B cell (primary cell): ENCODE measurements at regions not wholly inside any gene's neighbourhood (a gene's known extent, or its start where the extent isn't known, plus 50 kb on each side); places are given as distances from the start of the nearest gene placed in this dataset.

Experiments used
- CTCF ChIP-seq: fragments of 200-600 bp; IDR thresholded peaks from one replicate; pipeline ENCODE4 v1.8.0; 2022; ENCODE audit warnings: antibody characterized with exemption, mild to moderate bottlenecking
- EZH2 ChIP-seq: IDR thresholded peaks from 2 replicates; pipeline ENCODE4 v1.6.1; 2012; ENCODE audit warnings: borderline replicate concordance, low read depth, mild to moderate bottlenecking, moderate library complexity, low read length; ENCODE audit not compliant: insufficient read depth, poor library complexity, severe bottlenecking

GRCh38 chr4:176999935-177000543 is 207.3 kb upstream of the VEGFC start:
- TF ChIP-seq EZH2: no peak
- TF ChIP-seq CTCF: no peak
